PC-3 (cell line): ENCODE measurements at regions not wholly inside any gene's neighbourhood (a gene's known extent, or its start where the extent isn't known, plus 50 kb on each side); places are given as distances from the start of the nearest gene placed in this dataset.

Experiments
- ATAC-seq: fragments of 200-7000 bp; cut with Tn5 transposase; 2 replicates; pipeline ENCODE4 v1.9.1; 2020; ENCODE audit warnings: mild to moderate bottlenecking, moderate library complexity
- BruUV-seq: library from RNA; stranded (reverse); fragments of 400-500 nt; replicated peaks from 2 replicates; lab custom pipeline; 2021; lab: Mats Ljungman, UMichigan
- CTCF ChIA-PET: fragments of 300-600 bp; sonication (Branson Sonifier 250); formaldehyde crosslinking; loops from one replicate; lab custom pipeline; 2022; ENCODE audit warnings: antibody characterized with exemption; lab: Charles Lee
- POLR2A ChIA-PET: fragments of 300-600 bp; sonication (Branson Sonifier 250); formaldehyde crosslinking; loops from one replicate; lab custom pipeline; 2022; ENCODE audit warnings: antibody characterized with exemption; ENCODE audit not compliant: unreplicated experiment; lab: Charles Lee
- DNase-seq: peaks from one replicate; pipeline ENCODE4 v3.0.0-alpha.2; 2015
- H2AFZ ChIP-seq: fragments of 300-600 bp; sonication (generic); 2 replicates; pipeline ENCODE4 v1.6.0; 2016; ENCODE audit warnings: antibody characterized with exemption, low read length
- H3F3A ChIP-seq: fragments of 300-600 bp; sonication (generic); one replicate; pipeline ENCODE4 v1.6.0; 2017; ENCODE audit warnings: antibody characterized with exemption, low read length, control low read depth, mild to moderate bottlenecking; ENCODE audit not compliant: unreplicated experiment
- H3K27ac ChIP-seq: fragments of 300-600 bp; sonication (generic); 2 replicates; pipeline ENCODE4 v1.5.1; 2016; ENCODE audit warnings: mild to moderate bottlenecking, low read length
- H3K27me3 ChIP-seq: fragments of 300-600 bp; sonication (generic); 2 replicates; pipeline ENCODE4 v1.6.1; 2016; ENCODE audit warnings: low read length, mixed read lengths
- H3K36me3 ChIP-seq: fragments of 300-600 bp; sonication (generic); 2 replicates; pipeline ENCODE4 v1.6.1; 2016; ENCODE audit warnings: low read depth, mixed run types, low read length, mixed read lengths
- H3K4me1 ChIP-seq: fragments of 300-600 bp; sonication (generic); 2 replicates; pipeline ENCODE4 v1.5.1; 2016; ENCODE audit warnings: low read length; ENCODE audit not compliant: insufficient read depth
- H3K4me2 ChIP-seq: fragments of 300-600 bp; sonication (generic); 2 replicates; pipeline ENCODE4 v1.6.0; 2016; ENCODE audit warnings: low read length
- H3K4me3 ChIP-seq: fragments of 300-600 bp; sonication (generic); 2 replicates; pipeline ENCODE4 v1.5.1; 2016; ENCODE audit warnings: mild to moderate bottlenecking, low read length, mixed read lengths
- H3K79me2 ChIP-seq: fragments of 300-600 bp; sonication (generic); 2 replicates; pipeline ENCODE4 v1.6.1; 2017; ENCODE audit warnings: low read length, mixed read lengths
- H3K9ac ChIP-seq: fragments of 300-600 bp; sonication (generic); 2 replicates; pipeline ENCODE4 v1.6.0; 2016; ENCODE audit warnings: mild to moderate bottlenecking, low read length
- H3K9me2 ChIP-seq: fragments of 300-600 bp; sonication (generic); replicated peaks from 2 replicates; pipeline ENCODE4 v1.6.1; 2016; ENCODE audit warnings: mixed run types, low read length, mixed read lengths
- H3K9me3 ChIP-seq: fragments of 300-600 bp; sonication (generic); 2 replicates; pipeline ENCODE4 v1.6.1; 2016; ENCODE audit warnings: low read length, mixed read lengths
- H4K20me1 ChIP-seq: fragments of 300-600 bp; sonication (generic); 2 replicates; pipeline ENCODE4 v1.6.1; 2016; ENCODE audit warnings: low read length, mixed read lengths
- CTCF ChIP-seq: fragments of 300-600 bp; sonication (generic); conservative IDR thresholded peaks from 2 replicates; pipeline ENCODE4 v1.5.1; 2017; ENCODE audit warnings: antibody characterized with exemption, low read depth, mild to moderate bottlenecking, low read length
- EZH2 ChIP-seq: fragments of 300-600 bp; sonication (generic); IDR thresholded peaks from one replicate; pipeline ENCODE4 v1.6.1; 2017; ENCODE audit warnings: antibody characterized with exemption, mild to moderate bottlenecking, low read length; ENCODE audit not compliant: unreplicated experiment
- EZH2phosphoT487 ChIP-seq: fragments of 300-600 bp; sonication (generic); IDR thresholded peaks from 2 replicates; pipeline ENCODE4 v1.6.1; 2018; ENCODE audit warnings: mild to moderate bottlenecking, antibody characterized with exemption, low read length, borderline replicate concordance
- intact Hi-C: fragments of 100-400 bp; cut with micrococcal nuclease; formaldehyde crosslinking; loops from 2 replicates; pipeline ENCODE4 v1.9.0; 2023

GRCh38 chr16:18050234-18050633, 286.3 kb downstream of the NPIPA8 start:
- CTCF ChIA-PET = no interaction called here
- POLR2A ChIA-PET = no interaction called here
- ATAC-seq = no peak

GRCh38 chr16:18049547-18050133, 286.9 kb downstream of the NPIPA8 start:
- ChIA-PET CTCF (no interaction called here), POLR2A (no interaction called here)
- intact Hi-C loops = no loop called here
- TF ChIP-seq CTCF = no peak
- TF ChIP-seq EZH2 = no peak
- TF ChIP-seq EZH2phosphoT487 = no peak
- Histone ChIP-seq H3K27ac (no peak overlapping the region), H3K36me3 (no peaks in the 10 kb centered on the region), H3K9ac (no peak overlapping the region), H3K79me2 (no peaks in the 10 kb centered on the region), H3K4me1 (no peaks in the 10 kb centered on the region), H3K9me3 (no peaks in the 10 kb centered on the region), H3K4me2 (no peak overlapping the region), H3F3A (no peaks in the 10 kb centered on the region), H4K20me1 (no peaks in the 10 kb centered on the region), H2AFZ (no peak overlapping the region), H3K27me3 (no peaks in the 10 kb centered on the region), H3K9me2 (no peaks in the 10 kb centered on the region), H3K4me3 (no peak overlapping the region)
- DNase-seq = no peak
- BruUV-seq = no TSS peak
- no peak for ATAC-seq

More at GRCh38 chr16:18050234-18050633, 286.3 kb downstream of the NPIPA8 start:
- H3K4me2 ChIP-seq = no peak overlapping the region
- no peak overlapping the region for H3K4me3 ChIP-seq
- H3K9me2 ChIP-seq = no peaks in the 10 kb centered on the region
- H3K79me2 ChIP-seq = no peaks in the 10 kb centered on the region
- H3F3A ChIP-seq = no peaks in the 10 kb centered on the region
- H4K20me1 ChIP-seq = no peaks in the 10 kb centered on the region
- no peaks in the 10 kb centered on the region for H3K4me1 ChIP-seq
- DNase-seq = no peak
- TF ChIP-seq CTCF = no peak
- TF ChIP-seq EZH2phosphoT487 = no peak
- no peak for TF ChIP-seq EZH2
- H3K9me3 ChIP-seq = no peaks in the 10 kb centered on the region
- H3K9ac ChIP-seq = no peak overlapping the region
- BruUV-seq = no TSS peak
- no peak overlapping the region for H3K27ac ChIP-seq
- H3K36me3 ChIP-seq = no peaks in the 10 kb centered on the region
- H3K27me3 ChIP-seq = no peaks in the 10 kb centered on the region
- H2AFZ ChIP-seq = no peak overlapping the region
- intact Hi-C loops = no loop called here

DNA sequence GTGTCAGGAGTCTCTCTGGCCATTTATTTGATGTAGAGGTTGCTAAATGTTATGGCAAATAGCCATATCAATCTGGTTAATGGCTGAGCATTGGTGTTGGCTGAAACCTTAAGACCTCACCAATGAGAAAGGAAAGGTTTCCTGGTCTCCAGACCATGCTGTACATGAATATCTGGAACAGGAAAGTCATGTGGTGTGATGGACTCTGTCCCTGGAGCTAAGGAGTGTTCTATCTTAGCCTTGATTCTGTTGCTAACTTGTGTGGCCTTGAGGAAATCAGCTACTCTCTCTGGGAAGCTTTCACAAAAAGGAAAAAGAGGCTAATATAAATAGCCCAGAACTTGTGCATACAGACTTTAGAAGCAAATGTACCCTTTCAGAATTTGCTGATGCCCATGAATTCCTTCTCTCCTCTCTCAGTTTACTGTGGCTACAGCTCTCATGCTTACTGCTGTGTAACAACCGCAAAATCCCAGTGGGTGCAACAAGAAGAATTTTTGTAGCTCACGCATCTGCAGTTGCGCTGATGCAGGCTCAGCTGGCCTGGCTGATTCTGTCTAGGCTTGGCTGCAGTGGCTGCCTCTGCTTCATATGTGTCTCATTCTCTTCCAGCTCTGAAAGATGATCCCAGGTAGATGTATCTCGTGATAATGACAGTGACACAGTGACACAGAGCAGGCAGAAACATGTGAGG, 287.5 kb downstream of the NPIPA8 start:
- H3K4me2 ChIP-seq = no peak overlapping the region
- ChIA-PET POLR2A (no interaction called here), CTCF (no interaction called here)
- BruUV-seq = no TSS peak
- intact Hi-C loops = no loop called here
- H4K20me1 ChIP-seq = no peaks in the 10 kb centered on the region
- H3K9me2 ChIP-seq = no peaks in the 10 kb centered on the region
- H3K79me2 ChIP-seq = no peaks in the 10 kb centered on the region
- DNase-seq (no peak), ATAC-seq (no peak)
- no peaks in the 10 kb centered on the region for H3K36me3 ChIP-seq
- H3K27ac ChIP-seq = no peak overlapping the region
- H3F3A ChIP-seq = no peaks in the 10 kb centered on the region
- H3K9me3 ChIP-seq = no peaks in the 10 kb centered on the region
- no peak for TF ChIP-seq CTCF
- TF ChIP-seq EZH2 = no peak
- no peak for TF ChIP-seq EZH2phosphoT487
- H3K9ac ChIP-seq = no peak overlapping the region
- no peaks in the 10 kb centered on the region for H3K27me3 ChIP-seq
- no peaks in the 10 kb centered on the region for H3K4me1 ChIP-seq
- no peak overlapping the region for H3K4me3 ChIP-seq
- H2AFZ ChIP-seq = no peak overlapping the region
